GM10266 (cell line): ENCODE measurements at regions not wholly inside any gene's neighbourhood (a gene's known extent, or its start where the extent isn't known, plus 50 kb on each side); places are given as distances from the start of the nearest gene placed in this dataset.

Experiments used
- DNase-seq: peaks from one replicate; pipeline ENCODE4 v3.0.0; 2012; ENCODE audit errors: extremely low spot score
- CTCF ChIP-seq: IDR thresholded peaks from 2 replicates; pipeline ENCODE4 v1.5.1; 2012; ENCODE audit warnings: mild to moderate bottlenecking, low read depth; ENCODE audit not compliant: control insufficient read depth, insufficient read depth; ENCODE audit errors: missing control alignments

- DNase-seq, result no peak
- TF ChIP-seq CTCF, result no peak
These were observed 601.1 kb downstream of the IRX1 start for GRCh38 chr5:4196744-4197143.

GRCh38 chr5:4197151-4197550 lies 601.5 kb downstream of the IRX1 start:
- no peak for DNase-seq
- TF ChIP-seq CTCF, result no peak

DNA sequence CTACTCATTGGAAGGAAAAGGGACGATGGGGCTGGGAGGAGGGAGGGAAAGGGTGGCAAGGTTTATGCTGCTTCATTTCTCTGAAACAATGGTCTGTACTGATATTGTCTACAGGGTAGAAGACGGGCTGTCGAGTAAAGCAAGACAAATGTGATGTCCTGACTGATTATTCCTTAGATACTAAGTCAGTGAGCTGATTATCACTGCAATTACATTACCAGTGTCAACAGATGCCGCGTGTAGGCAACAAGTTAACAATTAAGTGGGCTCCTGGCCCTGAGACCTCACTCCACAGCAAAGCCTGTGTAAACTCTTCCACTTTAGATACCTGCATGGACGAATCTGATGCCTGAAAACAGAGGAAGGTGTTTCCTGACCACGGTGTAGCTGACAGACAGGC lies 602.8 kb downstream of the IRX1 start:
- no peak for DNase-seq
- TF ChIP-seq CTCF, result no peak

- no peak for DNase-seq
- no peak for TF ChIP-seq CTCF
These were observed 603.6 kb downstream of the IRX1 start for GRCh38 chr5:4199049-4199841.

DNA sequence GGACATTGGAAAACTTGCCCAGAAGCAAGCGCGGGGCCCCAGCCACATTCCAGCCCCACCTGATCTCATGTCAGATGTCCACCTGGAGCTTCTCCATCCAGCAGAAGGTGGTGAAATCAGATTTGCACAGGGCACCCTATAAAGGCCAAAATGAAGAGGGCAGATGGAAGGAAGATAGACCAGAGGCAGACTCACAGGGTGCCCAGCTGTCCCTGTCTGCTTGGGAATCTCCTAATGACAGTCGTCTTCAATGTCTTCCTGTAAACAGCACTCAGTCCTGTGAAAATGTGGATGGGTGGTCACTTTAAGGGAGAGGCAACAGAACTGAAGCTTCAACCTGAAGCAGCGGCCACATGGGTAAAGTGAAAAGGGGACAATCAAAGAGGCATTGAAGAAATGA lies 607.5 kb downstream of the IRX1 start:
- DNase-seq, result no peak
- no peak for TF ChIP-seq CTCF

GRCh38 chr5:4204276-4205141 lies 608.9 kb downstream of the IRX1 start:
- DNase-seq, result no peak
- TF ChIP-seq CTCF, result no peak

DNA sequence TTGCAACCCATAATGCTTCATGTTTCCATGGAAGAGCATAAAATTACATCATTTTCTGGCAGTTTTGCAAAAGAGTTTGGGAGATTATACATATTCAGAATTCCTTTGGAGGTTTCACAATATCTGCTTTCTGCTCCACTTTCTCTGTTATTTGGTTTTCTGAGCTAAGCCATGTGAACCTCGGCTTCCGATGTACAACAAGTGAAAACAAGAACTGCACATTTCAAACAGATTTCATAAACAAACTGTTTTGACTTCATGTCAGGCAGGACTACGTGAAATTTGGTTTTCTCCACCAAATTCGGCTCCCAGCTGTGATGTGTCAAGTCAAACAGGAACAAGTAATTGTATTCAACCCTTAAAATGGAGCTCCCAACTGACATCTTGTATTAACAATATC lies 609.8 kb downstream of the IRX1 start:
- no peak for DNase-seq
- TF ChIP-seq CTCF, result no peak
